HG03097 (cell line): ENCODE measurements at regions not wholly inside any gene's neighbourhood (a gene's known extent, or its start where the extent isn't known, plus 50 kb on each side); places are given as distances from the start of the nearest gene placed in this dataset.

ENCODE experiments used
- ATAC-seq: cut with Tn5 transposase; IDR thresholded peaks from one replicate; pipeline ENCODE4 v1.9.1; 2021; ENCODE audit not compliant: unreplicated experiment, low FRiP score

DNA sequence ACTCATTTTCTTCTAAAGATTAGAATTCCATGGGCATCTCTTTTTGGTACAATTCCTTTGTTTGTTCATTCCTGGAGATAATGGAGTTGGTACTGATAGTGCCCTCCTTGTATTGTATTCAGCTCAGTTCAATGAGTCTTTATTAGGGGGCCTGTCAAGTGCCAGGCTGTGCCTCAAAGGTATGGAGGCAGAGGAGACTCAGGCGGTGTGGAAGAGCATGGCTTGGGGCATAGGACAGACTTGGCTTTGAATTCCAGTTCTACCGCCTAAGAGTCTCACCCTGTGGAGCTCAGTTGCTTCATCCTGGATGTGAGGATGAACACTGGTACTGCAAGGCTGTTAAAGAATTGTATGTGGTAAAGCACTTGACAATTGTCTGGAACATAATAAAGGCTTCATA, 196.6 kb upstream of the IL12A start:
- ATAC-seq: no peak

DNA sequence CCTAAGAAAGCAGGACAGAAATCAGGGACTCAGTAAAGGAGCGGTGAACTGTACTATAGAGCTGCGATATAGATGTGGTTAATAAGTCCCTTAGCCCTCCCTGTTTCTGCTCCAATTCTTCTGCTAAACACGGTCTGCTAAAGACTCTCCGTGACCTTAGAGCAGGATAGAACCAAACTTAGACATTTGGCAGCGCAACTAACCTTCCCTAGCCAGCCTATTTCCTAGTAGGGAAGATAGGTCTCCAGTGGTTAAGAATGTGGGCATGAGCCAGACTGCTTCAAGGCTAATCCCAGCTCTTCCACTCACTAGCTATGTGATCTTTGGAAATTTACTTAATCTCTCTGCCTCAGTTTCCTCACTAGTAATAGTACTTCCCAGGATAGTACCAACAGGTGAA, 193.6 kb upstream of the IL12A start:
- no peak for ATAC-seq

DNA sequence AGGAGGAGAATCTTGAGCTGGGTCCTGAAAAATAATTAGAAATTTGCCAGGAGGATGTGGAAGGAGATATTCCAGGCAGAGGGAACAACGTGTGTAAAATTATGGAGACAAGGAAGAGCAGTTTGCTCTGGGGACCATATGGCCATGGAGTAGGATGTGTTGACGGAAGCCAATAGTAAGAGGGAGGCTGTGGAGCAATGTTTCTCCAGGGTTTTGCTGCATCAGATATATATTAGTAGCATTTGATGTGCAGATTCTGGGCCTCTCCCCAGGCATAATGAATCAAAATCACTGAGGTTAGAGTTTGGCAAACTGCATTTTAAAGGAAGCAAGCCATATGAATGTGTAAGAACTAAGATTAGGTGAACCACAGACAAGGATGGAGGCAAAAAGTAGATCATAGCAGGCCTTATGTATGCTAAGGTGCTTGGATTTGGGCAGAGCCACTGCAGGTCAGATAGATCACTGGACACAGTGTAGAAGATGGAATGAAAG, 192.9 kb upstream of the IL12A start:
- no peak for ATAC-seq

DNA sequence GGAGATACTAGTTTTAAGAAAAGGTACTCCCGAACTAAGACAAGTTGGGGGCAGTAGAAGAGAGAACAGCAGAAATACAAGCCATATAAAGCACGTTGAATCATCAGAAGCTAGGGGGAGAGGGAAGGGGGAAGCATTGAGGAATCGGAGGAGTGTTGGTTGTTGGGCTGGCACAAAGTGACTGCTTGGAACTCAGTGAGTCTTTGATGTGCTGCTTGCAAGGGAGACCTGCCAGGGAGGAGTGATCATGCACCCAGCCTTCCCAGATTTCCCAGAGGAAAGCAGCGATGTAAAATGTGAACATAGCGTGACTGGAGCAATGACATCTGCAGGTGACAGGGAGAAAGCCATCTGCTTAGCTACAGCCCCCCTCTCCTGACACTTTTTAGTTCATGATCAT, 192.4 kb upstream of the IL12A start:
- ATAC-seq: no peak

DNA sequence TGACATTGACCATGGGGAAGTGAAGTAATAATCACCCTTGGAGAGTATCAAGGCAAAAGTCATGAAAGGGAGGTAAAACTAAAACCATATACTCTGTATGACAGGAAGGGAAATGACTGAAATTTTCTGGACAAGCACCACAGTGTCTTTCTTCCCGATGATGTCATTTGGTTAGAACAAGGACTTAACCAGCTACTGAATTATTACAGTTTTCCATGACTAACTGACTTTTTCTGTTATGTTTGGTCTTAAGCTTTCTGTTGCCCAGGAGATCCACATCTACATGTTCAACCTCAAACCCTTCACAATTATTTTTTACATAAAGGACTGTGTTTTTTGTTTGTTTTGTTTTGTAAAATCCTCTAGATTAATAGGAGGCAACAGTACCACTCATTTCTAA, 191.9 kb upstream of the IL12A start:
- no peak for ATAC-seq

DNA sequence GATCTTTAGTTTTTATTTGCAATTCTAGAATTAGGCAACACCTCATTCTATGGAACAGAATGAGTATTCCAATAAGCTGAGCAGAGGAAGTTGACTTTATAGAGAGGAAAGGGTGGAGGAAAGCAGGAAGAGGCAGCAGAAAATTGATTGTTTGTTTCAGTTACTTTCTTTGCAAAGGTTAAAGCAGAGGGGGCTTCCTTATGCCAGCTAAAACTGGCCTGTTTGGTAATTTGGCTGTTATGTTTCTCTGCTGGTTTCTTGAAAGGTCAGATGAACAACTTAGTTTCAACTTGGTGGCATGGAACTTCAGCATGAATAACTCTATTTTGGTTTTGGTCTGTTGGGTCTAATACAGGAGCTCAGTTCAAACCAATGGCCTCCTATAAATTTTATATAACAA, 190.9 kb upstream of the IL12A start:
- no peak for ATAC-seq

DNA sequence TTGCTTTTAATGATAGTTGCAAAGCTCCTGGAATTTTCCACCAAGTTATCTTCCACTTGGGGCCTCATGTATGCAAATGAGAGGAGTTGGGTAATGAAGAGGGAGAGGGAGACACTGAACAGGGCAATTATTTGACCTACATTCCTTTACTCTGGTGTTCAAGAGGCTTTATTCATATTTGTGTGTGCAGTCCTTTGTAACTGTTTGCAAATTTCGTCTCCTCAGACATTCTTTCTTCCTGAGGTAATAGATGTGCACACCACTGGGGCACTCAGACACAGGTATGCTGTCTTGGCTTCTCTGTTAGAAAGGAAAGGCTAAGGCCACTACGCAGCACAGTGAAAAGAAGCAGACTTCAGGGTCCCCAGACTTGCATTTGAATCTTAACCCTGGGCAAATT, 189.7 kb upstream of the IL12A start:
- ATAC-seq: no peak

DNA sequence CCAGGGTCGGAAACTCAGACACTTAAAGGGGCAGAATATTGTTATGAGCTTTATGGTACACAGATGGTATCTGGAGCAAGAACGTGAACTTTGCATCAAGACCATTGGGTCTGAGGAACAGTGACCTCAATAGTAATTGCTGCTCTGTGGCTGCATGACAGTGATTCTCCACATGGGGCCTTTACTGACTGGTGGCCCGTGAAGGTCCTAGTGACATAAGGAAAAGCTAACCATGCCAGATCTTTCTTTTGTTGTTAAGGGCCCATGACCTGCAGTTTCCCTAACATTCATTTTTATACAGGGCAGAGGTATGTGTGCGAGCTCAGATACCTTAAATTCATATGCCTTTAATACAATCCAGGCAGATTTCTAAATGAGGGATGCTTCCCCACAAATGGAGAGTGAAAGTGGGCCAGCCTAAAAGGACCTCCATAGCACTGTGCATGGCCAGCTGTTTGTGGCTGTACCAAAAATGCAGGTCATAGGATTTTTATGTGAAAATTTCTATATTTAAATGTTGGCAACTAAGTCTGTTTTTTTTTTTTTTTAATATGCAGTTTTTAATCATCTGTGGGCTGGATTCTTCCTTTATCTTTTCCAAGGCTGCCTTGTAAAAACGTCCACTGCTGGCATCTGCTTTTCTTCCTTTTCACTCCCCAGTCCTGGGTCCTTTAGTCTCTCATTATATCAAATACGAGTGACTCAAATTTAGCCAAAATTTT, 188.0 kb upstream of the IL12A start:
- no peak for ATAC-seq

DNA sequence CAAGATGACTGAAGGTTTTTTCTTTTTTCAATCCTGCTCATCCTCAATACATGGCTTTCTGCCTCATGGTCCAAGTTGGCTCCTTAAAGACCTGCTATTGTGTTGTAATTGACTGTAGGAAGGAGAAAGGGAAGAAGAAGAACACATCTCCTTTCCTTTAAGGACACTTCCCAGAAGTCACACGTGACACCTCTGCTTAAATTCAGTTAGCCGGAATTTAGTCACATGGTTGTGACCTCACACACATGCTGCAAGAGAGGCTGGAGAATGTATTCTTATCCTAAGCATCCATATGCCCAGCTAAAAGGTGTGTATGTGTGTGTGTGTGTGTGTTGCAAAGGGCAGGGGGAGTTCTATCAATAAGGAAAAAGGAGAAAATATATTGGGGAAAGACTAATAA, 185.8 kb upstream of the IL12A start:
- no peak for ATAC-seq

DNA sequence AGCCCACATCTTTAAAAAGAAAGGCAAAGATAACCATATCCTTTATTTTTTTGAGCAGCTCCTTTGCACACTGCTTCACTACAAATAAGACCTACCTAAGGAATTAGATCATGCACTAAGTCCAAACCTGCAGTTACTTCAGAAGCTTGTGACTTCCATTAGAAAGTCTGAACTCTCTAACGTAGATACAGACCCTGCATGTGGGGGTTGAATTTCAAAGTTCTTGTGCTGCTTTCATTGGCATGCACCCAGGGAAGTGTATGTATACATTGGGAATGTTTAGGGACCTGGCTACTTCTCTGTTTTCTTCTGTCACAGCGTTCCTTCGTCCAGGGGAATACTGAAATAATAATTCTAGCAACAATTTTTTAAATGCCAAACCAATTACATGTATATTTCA, 185.2 kb upstream of the IL12A start:
- no peak for ATAC-seq

DNA sequence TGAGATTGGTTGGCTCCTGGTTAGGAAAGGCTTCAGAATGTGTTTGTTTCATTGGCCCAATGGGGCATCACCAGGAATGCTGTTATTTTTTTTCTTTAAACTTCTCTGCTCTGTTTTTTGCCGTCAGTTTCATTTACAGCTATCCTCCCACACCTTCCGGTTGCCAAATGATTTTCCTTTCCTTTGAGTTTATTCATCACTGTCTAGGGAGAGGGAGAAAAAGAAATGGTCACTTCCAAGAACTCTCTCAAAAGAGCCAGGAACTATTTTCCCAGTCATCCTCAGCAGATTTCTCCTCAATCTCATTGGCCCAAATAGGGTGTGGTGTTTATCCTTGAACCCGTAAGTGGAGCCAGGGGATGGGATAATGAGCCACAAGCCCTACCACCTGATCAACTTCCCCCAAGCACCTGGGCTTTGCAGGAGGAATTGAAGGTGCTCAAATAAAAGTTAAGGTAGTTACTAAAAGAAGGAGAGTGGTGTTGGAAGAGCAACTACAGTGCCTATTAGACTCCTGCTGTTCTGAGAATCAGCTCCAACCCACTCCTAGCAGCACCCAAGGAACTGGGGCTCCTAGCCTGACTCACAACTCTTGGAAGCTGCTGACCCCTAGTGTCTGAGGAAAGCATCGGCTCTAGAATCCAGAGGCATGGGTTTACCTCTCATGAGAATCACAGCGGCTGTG, 183.8 kb upstream of the IL12A start:
- peak; percentile 92 for ATAC-seq

DNA sequence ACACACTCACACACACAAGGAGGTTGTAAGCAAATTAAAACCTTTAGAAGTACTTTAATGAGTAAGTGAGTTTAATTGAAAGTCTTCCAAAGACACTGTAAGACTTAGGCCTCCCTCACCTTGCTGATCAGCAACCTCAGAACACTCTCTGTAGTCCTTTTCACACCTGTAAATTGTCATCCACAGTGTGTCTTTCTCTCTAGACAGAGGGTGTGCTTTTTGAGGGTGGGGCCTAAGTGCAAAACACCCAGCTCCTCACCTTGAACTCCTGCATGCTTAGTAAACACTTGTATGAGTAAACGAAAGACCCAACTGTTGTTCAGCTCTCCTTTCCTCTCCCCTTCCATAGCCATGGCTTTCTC, 183.2 kb upstream of the IL12A start:
- ATAC-seq: no peak

DNA sequence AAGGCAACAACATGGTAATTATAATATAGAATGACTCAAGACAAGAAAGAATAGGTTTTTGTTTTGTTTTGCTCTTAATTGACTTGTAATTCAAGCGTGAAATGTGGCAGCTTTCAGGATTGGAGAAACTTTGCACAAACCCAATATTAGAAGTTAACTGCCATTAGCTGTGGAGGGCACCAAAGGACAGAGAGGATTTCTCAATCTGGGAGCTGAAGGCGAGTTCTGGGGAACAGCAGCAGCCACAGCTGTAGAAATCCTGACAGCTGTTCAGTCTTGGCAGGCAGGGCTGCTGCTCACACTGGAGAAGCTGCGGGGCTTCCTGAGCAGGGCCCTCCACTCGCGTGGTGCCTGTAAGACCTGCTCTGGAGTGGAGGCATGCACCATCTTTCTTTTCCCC, 182.2 kb upstream of the IL12A start:
- ATAC-seq: no peak

DNA sequence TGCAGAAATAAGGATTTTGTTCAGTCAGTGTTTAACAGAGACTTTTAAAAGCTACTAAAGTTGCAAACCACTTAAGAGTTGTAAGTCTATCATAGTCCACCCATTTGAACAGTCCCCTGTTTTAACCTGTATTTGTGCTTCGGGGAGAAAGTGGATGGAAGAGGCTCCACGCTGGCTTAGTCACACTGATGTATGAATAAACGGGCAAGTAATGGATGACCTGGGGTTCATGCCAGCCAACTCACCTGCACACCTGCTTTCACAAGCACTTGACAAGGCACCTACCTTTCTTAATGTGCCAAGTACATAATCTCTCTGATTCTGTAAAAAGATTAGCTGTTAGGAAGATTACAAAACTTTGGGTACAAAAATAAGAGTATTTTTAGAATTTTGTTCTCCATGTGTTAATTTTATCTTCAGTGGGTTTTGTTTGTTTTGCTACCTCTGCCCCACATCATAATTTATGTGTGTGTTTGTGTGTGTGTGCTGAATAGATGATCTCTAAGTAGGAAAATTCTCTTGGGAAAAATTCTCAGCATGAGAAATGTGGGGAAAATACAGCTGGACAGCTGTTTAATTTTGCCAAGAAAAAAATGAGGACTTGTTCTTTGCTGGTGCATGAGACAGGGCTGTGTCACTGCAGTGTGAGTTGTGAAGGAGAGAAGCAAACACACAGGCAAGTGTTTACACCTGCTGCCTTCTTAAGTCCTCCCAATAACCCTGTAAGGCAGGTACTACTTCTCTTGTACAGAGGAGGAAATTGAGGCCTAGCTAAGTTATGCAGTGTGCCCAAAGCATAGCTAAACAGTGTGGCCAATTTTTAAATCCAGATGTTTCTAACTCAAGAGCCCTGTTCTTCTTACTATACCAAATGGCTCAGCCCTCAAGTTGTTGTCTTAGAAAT, 181.2 kb upstream of the IL12A start:
- no peak for ATAC-seq

DNA sequence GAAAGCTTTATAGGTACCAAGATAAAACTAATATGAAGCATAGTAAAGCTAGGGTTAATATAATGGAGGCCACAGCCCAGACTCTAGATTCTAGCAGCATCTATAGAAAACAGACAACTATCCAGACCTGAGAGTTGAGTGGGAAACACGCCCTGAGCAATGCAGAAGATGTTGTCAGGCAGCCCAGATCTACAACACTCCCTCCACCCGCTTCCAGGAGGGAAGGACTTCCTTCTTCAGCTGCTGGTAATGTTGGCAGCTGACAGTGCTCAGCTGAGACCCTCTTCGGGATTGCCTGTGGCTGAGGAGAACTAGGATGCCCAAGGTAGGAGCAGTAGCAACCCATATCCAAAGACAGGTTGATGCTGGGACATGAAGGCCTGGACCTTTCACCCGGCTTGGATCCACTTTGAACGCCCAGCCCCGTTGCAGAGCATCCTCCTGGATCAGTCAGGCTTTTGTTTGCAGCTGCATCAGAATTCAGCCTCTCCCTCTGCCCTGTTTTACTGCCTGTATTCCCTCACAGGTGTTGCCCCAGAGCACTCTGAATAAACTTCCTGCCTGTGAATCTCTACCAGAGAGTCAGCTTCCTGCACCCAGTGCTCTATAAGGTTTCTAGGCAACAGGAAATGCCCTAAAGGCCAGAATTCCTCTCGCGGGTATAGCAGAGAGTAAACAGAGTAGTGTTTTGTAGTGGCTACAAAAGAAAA, 174.7 kb upstream of the IL12A start:
- no peak for ATAC-seq

DNA sequence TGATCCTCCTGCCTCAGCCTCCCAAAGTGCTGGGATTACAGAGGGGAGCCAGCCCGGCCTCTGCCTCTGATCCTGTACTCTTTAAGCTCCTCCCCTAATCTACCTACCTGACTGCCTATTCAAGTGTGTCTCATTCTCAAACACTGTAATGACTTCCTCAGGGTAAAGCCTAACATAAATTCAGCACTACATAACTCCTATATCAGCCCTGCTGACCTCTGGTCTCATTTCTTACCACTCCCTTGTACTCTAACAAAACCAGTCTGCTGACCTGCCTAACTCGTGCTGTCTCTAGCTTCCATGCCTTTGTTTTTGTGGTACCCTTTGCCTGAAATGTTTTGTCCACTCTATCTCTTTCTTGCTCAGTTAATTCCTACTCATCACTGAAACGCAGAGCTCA, 172.1 kb upstream of the IL12A start:
- no peak for ATAC-seq

DNA sequence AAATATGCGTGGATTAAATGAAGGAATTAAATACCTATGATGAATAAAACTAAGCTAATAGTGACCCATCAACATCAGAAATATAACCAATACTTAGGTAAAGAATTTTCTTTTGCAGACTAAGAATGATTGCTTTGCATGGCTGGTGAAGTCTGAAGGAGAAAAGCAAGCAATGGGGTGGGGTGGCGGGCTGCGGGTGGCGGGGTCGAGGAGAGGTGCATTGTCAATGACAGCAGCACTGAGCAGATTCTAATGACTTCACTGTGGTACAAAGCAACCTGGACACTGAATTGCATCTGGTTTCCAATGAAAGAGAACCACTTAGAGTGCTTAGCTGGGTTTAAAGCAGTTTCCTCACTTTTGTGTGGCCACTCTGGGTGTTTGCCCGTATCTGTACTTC, 171.5 kb upstream of the IL12A start:
- no peak for ATAC-seq

DNA sequence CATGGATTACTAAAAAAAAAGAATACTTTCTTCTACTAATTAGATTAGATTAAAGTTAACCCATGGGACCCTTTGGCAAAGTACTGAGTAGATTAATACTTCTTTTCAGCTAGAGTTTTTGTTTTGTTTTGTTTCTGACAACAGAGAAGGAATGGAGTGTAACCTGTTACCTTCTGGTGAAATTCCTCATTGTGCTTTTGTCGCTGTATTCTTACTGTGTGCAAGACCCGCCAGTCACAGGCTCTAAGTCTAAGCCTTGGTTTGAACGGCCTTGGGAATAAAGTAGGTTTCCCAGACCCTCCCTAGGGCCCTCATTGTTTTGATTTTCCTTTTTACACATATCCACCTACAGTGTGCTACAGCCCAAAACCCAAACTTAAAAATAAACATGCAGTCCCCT, 171.1 kb upstream of the IL12A start:
- no peak for ATAC-seq

DNA sequence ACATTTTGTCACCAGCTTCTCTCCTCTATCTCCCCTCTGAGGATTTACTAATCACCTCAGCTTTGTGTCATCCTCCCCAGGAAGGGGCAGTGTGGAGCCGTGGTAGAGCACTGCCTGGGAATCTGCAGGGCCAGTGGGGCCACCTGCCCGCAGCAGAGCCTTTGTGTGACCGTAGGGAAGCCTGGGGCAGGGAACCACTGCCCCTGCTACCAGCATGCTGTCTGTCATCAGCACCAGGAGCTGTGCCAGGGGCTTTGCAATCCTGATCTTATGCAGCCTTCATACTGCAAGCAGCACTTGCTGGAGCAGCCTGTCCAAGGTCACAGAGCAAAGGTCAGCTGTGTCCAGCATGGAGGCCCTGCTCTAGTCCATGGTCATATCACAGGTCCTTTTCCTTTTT, 170.2 kb upstream of the IL12A start:
- ATAC-seq: no peak

DNA sequence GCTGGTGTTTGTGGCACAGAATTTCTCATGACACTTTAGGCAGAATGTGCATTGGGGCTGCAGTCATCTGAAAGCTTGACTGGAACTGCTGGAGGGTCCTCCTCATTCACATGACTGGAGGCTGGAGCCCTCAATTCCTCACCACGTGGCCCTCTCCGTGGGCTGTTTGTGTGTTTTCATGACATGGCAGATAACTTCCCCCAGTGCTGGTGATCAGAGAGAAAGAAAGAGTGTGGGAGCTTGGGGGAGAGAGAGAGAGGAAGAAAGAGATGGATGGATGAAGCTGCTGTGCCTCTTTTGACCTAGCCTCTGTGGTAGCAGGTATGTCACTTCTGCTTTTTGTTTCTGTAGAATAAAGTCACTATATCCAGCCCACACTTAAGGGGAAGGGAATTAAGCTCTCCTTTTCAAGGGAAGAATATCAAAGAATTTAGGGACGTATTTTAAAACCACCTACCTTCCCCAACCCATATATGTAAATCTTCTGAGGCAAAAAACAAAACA, 169.6 kb upstream of the IL12A start:
- no peak for ATAC-seq

DNA sequence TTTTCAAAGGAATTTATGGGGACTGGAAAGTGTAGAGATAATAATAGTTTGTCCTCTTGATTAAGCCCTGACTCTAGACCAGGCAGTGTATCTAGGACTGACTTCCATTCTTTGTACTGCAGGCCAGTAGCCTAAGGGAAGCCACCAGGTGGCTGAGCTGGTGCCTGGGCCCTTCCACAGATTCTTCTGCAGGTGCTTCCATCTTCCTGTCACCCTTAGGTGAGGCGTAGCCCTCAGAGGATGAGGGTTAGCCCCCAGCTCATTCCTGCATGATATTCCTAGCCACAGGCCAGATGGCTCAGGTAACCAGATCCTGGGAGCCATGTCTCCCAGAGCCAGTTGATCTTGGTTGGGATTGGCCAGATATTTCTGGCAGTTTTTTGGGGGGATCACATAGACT, 169.0 kb upstream of the IL12A start:
- no peak for ATAC-seq
